ENCODE measurements at regions not wholly inside any gene's neighbourhood (a gene's known extent, or its start where the extent isn't known, plus 50 kb on each side); places are given as distances from the start of the nearest gene placed in this dataset.

DNA sequence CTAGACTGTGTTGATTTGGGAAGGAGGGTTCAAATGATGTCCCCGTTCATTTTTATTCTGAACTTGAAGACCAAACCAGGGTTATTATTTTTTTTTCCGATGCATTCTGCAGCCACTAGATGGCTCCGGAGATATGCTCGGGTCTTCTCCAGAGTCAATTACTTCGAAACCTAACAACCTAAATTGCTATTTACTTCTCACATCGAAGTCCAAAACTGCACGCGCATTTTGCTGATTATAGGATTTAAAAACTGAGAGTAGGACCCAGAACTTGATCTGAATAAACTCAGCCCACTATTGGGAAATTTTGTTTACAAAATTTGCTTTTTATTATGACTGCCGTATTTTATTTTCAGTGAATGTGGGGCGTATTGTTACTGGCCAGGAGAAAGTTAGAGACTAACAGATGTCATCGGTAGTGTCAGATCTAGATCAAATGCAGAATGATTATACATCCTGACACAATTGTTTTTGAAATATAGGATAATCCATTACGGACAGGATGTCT lies 263.8 kb downstream of the HS3ST3A1 start:
- BruUV-seq (replicated peaks), result no TSS peak
- H3K4me3 ChIP-seq (ENCODE audit: low read depth, low read length), result no peak overlapping the region
- peak overlapping the region; percentile 29 for H3K4me3 Mint-ChIP-seq (ENCODE audit: unreplicated experiment)
- H3K4me1 Mint-ChIP-seq (ENCODE audit: low read depth, unreplicated experiment), result no peaks in the 10 kb centered on the region
- H3K27me3 ChIP-seq (replicated peaks; ENCODE audit: control insufficient read depth, insufficient read depth, low read length), result no peaks in the 10 kb centered on the region
- H3K27ac Mint-ChIP-seq (ENCODE audit: unreplicated experiment), result no peak overlapping the region
- H3K9me3 Mint-ChIP-seq (ENCODE audit: unreplicated experiment), result peaks cover 12% of the 10 kb centered on the region
- no peaks in the 10 kb centered on the region for H3K36me3 ChIP-seq (ENCODE audit: control insufficient read depth, insufficient read depth, low read length)
- no peaks in the 10 kb centered on the region for H3K9me3 ChIP-seq
- no peaks in the 10 kb centered on the region for H3K4me1 ChIP-seq
- intact Hi-C loops (cut with micrococcal nuclease; ENCODE audit: unreplicated experiment), result loop anchor here (5.0 to 10.0 kb wide), 2 partner anchors 259 to 303 kb away; no protein-coding TSS in a partner anchor
- no peaks in the 10 kb centered on the region for H3K36me3 Mint-ChIP-seq (ENCODE audit: insufficient read depth, unreplicated experiment)
- DNase-seq, result peak in 1 of 2 experiments; percentile 20
- H3K27me3 Mint-ChIP-seq (ENCODE audit: insufficient read depth, unreplicated experiment), result no peaks in the 10 kb centered on the region
- POLR2A ChIA-PET, result no interaction called here
- peak; percentile 41 to 63 for TF ChIP-seq CTCF (IDR thresholded peaks at IDR 0.05; ENCODE audit: insufficient read depth in 1 of 2, low read depth in 1 of 2, low read length in 1 of 2, severe bottlenecking in 1 of 2, unreplicated experiment in 1 of 2)
- CTCF ChIA-PET, result no interaction called here

GRCh38 chr17:13337151-13337550 lies 264.6 kb downstream of the HS3ST3A1 start:
- H3K4me3 Mint-ChIP-seq (ENCODE audit: unreplicated experiment), result no peak overlapping the region
- TF ChIP-seq CTCF (IDR thresholded peaks at IDR 0.05; ENCODE audit: insufficient read depth in 1 of 2, low read depth in 1 of 2, low read length in 1 of 2, severe bottlenecking in 1 of 2, unreplicated experiment in 1 of 2), result no peak
- no peaks in the 10 kb centered on the region for H3K27me3 ChIP-seq (replicated peaks; ENCODE audit: control insufficient read depth, insufficient read depth, low read length)
- no peaks in the 10 kb centered on the region for H3K36me3 ChIP-seq (ENCODE audit: control insufficient read depth, insufficient read depth, low read length)
- H3K4me1 Mint-ChIP-seq (ENCODE audit: low read depth, unreplicated experiment), result no peaks in the 10 kb centered on the region
- no peaks in the 10 kb centered on the region for H3K9me3 ChIP-seq
- no peaks in the 10 kb centered on the region for H3K4me1 ChIP-seq
- intact Hi-C loops (cut with micrococcal nuclease; ENCODE audit: unreplicated experiment), result loop anchor here (5.0 to 10.0 kb wide), 2 partner anchors 260 to 302 kb away; no protein-coding TSS in a partner anchor
- no peak overlapping the region for H3K4me3 ChIP-seq (ENCODE audit: low read depth, low read length)
- H3K36me3 Mint-ChIP-seq (ENCODE audit: insufficient read depth, unreplicated experiment), result no peaks in the 10 kb centered on the region
- CTCF ChIA-PET, result no interaction called here
- BruUV-seq (replicated peaks), result no TSS peak
- DNase-seq, result no peak
- POLR2A ChIA-PET, result no interaction called here
- no peak overlapping the region for H3K27ac Mint-ChIP-seq (ENCODE audit: unreplicated experiment)
- H3K27me3 Mint-ChIP-seq (ENCODE audit: insufficient read depth, unreplicated experiment), result no peaks in the 10 kb centered on the region
- peaks cover 12% of the 10 kb centered on the region for H3K9me3 Mint-ChIP-seq (ENCODE audit: unreplicated experiment)

DNA sequence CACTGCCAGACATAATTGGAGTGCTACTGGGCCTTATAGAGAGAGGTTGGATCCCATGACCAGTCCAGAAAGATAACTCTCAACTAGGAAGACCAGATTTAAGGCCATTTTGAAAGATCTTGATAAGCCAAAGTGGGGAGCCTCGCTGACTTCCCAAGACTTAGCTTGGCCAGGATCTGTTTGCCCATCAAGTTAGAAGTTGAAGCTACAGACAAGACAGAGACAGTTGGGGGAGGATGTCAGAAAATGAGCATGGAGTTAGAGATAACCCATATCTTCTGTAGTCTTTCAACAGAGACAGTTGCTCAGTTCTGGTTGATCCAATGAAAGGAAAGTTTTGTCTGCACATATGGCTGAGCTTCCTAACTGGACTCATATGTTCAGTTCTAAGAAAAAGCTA lies 267.4 kb downstream of the HS3ST3A1 start:
- Mint-ChIP-seq H3K4me1 (ENCODE audit: low read depth, unreplicated experiment) (no peaks in the 10 kb centered on the region), H3K27ac (ENCODE audit: unreplicated experiment) (no peak overlapping the region), H3K27me3 (ENCODE audit: insufficient read depth, unreplicated experiment) (no peaks in the 10 kb centered on the region), H3K4me3 (ENCODE audit: unreplicated experiment) (no peak overlapping the region), H3K9me3 (ENCODE audit: unreplicated experiment) (peaks cover 12% of the 10 kb centered on the region), H3K36me3 (ENCODE audit: insufficient read depth, unreplicated experiment) (no peaks in the 10 kb centered on the region)
- intact Hi-C loops (cut with micrococcal nuclease; ENCODE audit: unreplicated experiment), result loop anchor here (10.0 kb wide), 1 partner anchor 300 kb away; no protein-coding TSS in a partner anchor
- DNase-seq, result no peak
- no peaks in the 10 kb centered on the region for H3K9me3 ChIP-seq
- H3K4me1 ChIP-seq, result no peaks in the 10 kb centered on the region
- H3K36me3 ChIP-seq (ENCODE audit: control insufficient read depth, insufficient read depth, low read length), result no peaks in the 10 kb centered on the region
- H3K27me3 ChIP-seq (replicated peaks; ENCODE audit: control insufficient read depth, insufficient read depth, low read length), result no peaks in the 10 kb centered on the region
- ChIA-PET CTCF (no interaction called here), POLR2A (no interaction called here)
- TF ChIP-seq CTCF (IDR thresholded peaks at IDR 0.05; ENCODE audit: insufficient read depth in 1 of 2, low read depth in 1 of 2, low read length in 1 of 2, severe bottlenecking in 1 of 2, unreplicated experiment in 1 of 2), result no peak
- no peak overlapping the region for H3K4me3 ChIP-seq (ENCODE audit: low read depth, low read length)
- BruUV-seq (replicated peaks), result no TSS peak
